MCF 10A (cell line): ENCODE measurements at regions not wholly inside any gene's neighbourhood (a gene's known extent, or its start where the extent isn't known, plus 50 kb on each side); places are given as distances from the start of the nearest gene placed in this dataset.
"Not testable (repeated sequence)": the region's sequence is repeated elsewhere in the genome, so short reads cannot be mapped to it uniquely, and the experiment has no call there.

Experiments
- BruUV-seq: library from RNA; stranded (reverse); fragments of 400-500 nt; replicated peaks from 2 replicates; lab custom pipeline; 2021; lab: Mats Ljungman, UMichigan
- CTCF ChIA-PET: fragments of 300-600 bp; sonication (Branson Sonifier 250); formaldehyde crosslinking; extraction: SDS; loops from one replicate; lab custom pipeline; 2021; ENCODE audit warnings: antibody characterized with exemption, inconsistent platforms; lab: Yijun Ruan, JAX
- POLR2A ChIA-PET: fragments of 300-600, 350-650 bp; sonication (Branson Sonifier 250); formaldehyde crosslinking; extraction: SDS; loops from one replicate; lab custom pipeline; 2020; ENCODE audit warnings: antibody characterized with exemption, inconsistent platforms; lab: Yijun Ruan, JAX
- DNase-seq: peaks from one replicate; pipeline ENCODE4 v3.0.0-alpha.2; 2018; ENCODE audit not compliant: unreplicated experiment
- H3K27ac Mint-ChIP-seq: one replicate; pipeline ENCODE4 v1.8.0; 2022; ENCODE audit warnings: mild to moderate bottlenecking, low read depth, mixed read lengths; ENCODE audit not compliant: unreplicated experiment
- H3K27me3 Mint-ChIP-seq: one replicate; pipeline ENCODE4 v1.8.0; 2022; ENCODE audit warnings: mixed read lengths; ENCODE audit not compliant: insufficient read depth, unreplicated experiment
- H3K36me3 Mint-ChIP-seq: one replicate; pipeline ENCODE4 v1.8.0; 2022; ENCODE audit warnings: mild to moderate bottlenecking, moderate library complexity, mixed read lengths; ENCODE audit not compliant: insufficient read depth, unreplicated experiment
- H3K4me1 Mint-ChIP-seq: one replicate; pipeline ENCODE4 v1.8.0; 2022; ENCODE audit warnings: mixed read lengths; ENCODE audit not compliant: insufficient read depth, unreplicated experiment
- H3K4me3 Mint-ChIP-seq: one replicate; pipeline ENCODE4 v1.8.0; 2022; ENCODE audit warnings: mild to moderate bottlenecking, moderate library complexity, mixed read lengths; ENCODE audit not compliant: unreplicated experiment
- H3K9me3 Mint-ChIP-seq: one replicate; pipeline ENCODE4 v1.8.0; 2022; ENCODE audit warnings: mixed read lengths; ENCODE audit not compliant: unreplicated experiment
- intact Hi-C: fragments of 100-400 bp; cut with micrococcal nuclease; formaldehyde crosslinking; loops from 2 replicates; pipeline ENCODE4 v1.14.1; 2022
- TF ChIP-seq, protein P1 (sequence below): fragments of 200-600 bp; IDR thresholded peaks from one replicate; pipeline ENCODE4 v1.8.0; 2022; ENCODE audit warnings: antibody characterized with exemption, mild to moderate bottlenecking; ENCODE audit not compliant: unreplicated experiment

DNA sequence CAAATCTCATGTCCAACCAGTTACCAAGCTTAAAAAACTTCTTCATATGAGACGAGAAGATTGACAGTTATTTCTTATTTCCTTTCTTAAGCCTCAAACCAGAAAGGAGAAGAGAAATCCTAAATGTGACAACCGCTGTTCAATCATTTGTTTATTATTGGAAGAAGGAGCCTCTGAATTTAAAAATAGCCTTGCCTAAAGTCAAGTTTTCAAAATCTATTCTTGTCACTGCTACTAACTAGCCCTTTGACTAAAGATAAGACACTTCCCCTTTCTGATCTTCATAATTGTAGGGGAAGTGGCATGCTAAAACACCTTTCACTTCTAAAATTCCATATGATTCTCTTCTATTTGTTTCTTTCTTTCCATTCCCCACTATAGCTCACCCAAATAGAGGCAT, 106.2 kb upstream of the EMB start:
- ChIA-PET CTCF (no interaction called here), POLR2A (no interaction called here)
- Mint-ChIP-seq H3K27ac (no peak overlapping the region), H3K4me3 (no peak overlapping the region), H3K36me3 (no peaks in the 10 kb centered on the region), H3K27me3 (no peaks in the 10 kb centered on the region), H3K9me3 (peaks cover 3% of the 10 kb centered on the region), H3K4me1 (no peaks in the 10 kb centered on the region)
- no TSS peak for BruUV-seq
- DNase-seq, result no peak
- TF ChIP-seq, protein P1, sequence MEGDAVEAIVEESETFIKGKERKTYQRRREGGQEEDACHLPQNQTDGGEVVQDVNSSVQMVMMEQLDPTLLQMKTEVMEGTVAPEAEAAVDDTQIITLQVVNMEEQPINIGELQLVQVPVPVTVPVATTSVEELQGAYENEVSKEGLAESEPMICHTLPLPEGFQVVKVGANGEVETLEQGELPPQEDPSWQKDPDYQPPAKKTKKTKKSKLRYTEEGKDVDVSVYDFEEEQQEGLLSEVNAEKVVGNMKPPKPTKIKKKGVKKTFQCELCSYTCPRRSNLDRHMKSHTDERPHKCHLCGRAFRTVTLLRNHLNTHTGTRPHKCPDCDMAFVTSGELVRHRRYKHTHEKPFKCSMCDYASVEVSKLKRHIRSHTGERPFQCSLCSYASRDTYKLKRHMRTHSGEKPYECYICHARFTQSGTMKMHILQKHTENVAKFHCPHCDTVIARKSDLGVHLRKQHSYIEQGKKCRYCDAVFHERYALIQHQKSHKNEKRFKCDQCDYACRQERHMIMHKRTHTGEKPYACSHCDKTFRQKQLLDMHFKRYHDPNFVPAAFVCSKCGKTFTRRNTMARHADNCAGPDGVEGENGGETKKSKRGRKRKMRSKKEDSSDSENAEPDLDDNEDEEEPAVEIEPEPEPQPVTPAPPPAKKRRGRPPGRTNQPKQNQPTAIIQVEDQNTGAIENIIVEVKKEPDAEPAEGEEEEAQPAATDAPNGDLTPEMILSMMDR, result no peak
- intact Hi-C loops, result no loop called here

DNA sequence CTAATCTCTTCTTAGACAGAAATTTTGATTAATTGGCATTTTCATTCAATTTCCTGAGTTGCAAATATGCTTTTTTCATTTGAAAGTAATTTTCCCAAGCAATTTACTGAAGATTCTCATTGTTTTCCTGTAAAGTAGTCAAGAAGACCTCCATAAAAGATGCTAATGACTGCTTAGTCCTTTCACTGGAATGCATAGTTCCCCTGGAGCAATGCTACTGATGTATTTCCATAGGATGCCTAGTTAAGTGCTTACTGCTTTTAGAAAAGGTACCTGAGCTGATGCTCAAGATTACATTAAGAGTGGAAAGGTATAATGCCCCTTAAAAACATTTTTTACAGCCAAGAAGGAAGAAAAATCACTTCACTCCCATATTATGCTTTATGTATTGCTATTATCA, 109.2 kb upstream of the EMB start:
- no peak for DNase-seq
- intact Hi-C loops, result no loop called here
- Mint-ChIP-seq H3K9me3 (no peaks in the 10 kb centered on the region), H3K4me1 (no peaks in the 10 kb centered on the region), H3K4me3 (no peak overlapping the region), H3K27me3 (no peaks in the 10 kb centered on the region), H3K36me3 (no peaks in the 10 kb centered on the region), H3K27ac (no peak overlapping the region)
- CTCF ChIA-PET, result interaction anchor here (0.8 kb wide), 1 partner anchor 9 kb away, joined by 3 read pairs; no protein-coding TSS in a partner anchor
- no TSS peak for BruUV-seq
- TF ChIP-seq, protein P1, result no peak
- POLR2A ChIA-PET, result no interaction called here

DNA sequence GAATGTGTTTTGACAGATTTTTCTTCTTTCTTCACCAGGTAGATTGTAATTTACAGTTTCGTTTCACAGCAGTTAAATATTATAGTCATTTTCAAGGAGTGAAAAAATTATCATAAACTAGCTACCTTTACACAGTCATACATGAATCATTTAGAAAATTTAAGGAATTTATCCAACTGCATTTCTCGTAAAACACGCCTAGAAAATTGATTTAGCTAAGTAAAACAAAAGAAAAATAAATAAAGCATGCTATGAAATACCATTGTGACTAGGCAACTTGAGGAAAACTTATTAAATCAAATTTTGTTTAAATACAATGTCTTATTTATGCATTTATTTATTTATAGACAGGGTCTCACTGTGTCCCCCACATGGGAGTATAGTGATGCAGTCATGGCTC, 109.9 kb upstream of the EMB start:
- Mint-ChIP-seq H3K27me3 (no peaks in the 10 kb centered on the region), H3K36me3 (no peaks in the 10 kb centered on the region), H3K9me3 (no peaks in the 10 kb centered on the region), H3K4me1 (no peaks in the 10 kb centered on the region), H3K27ac (no peak overlapping the region), H3K4me3 (no peak overlapping the region)
- BruUV-seq, result no TSS peak
- DNase-seq, result no peak
- intact Hi-C loops, result no loop called here
- ChIA-PET CTCF (interaction anchor here (0.8 kb wide), 1 partner anchor 10 kb away, joined by 3 read pairs; no protein-coding TSS in a partner anchor), POLR2A (interaction anchor here (0.6 kb wide), 1 partner anchor 14 kb away, joined by 3 read pairs; no protein-coding TSS in a partner anchor)
- TF ChIP-seq, protein P1, result no peak

DNA sequence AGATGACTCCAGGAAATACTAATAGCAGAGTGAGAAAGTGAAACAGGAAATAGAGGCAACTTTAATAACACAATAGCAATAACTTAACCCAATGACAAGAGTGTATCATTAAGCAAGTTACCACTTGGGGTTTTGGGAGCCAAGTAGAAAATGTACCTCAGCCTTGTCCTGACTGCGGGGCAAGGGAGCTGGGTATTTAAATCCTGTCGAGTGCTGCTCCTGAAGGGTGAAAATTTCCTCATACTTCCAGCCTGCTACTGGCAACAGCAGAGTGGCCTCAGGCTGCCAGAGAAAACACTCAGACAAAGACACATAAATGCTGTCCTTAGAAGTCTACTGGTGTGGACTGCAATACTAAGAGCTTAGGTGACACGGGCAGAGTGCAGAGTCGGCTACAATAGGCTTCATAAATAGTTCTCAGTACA, 112.5 kb upstream of the EMB start:
- Mint-ChIP-seq H3K4me1 (no peaks in the 10 kb centered on the region), H3K27me3 (no peaks in the 10 kb centered on the region), H3K9me3 (no peaks in the 10 kb centered on the region), H3K4me3 (peak overlapping the region; percentile 61), H3K36me3 (no peaks in the 10 kb centered on the region), H3K27ac (peak overlapping the region; percentile 70)
- ChIA-PET POLR2A (interaction anchor here (0.6 kb wide), 1 partner anchor 235 kb away, joined by 3 read pairs; no protein-coding TSS in a partner anchor), CTCF (no interaction called here)
- DNase-seq, result peak; percentile 9
- intact Hi-C loops, result no loop called here
- no TSS peak for BruUV-seq
- TF ChIP-seq, protein P1, result no peak

DNA sequence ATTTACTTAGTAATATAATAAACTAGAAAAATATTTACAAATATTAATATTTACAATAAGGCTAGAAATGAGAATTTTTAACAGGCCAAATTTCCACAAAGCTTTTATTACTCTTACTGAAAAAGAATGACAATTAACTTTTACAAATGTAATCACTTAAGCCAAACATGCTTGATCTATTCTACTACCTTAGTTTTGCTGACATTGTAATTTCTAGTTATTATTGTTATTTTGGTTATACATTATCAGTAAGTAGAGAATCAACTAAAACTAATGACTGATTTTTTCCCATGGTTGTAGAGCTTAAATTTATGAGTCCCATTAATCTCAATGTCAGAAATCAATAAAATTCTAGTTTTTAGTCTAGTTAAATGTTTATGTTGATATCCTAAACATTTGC, 107.8 kb upstream of the PARP8 start:
- not testable (repeated sequence) for H3K27me3 Mint-ChIP-seq

More for the DNA sequence above, 107.8 kb upstream of the PARP8 start:
- DNase-seq, H3K9me3 Mint-ChIP-seq, intact Hi-C loops, H3K4me1 Mint-ChIP-seq, H3K36me3 Mint-ChIP-seq, H3K4me3 Mint-ChIP-seq, H3K27ac Mint-ChIP-seq, BruUV-seq, POLR2A ChIA-PET: not testable (repeated sequence)
- CTCF ChIA-PET, result interaction anchor here (0.6 kb wide), 1 partner anchor 303 kb away, joined by 4 read pairs; no protein-coding TSS in a partner anchor
